ENCODE measurements at regions not wholly inside any gene's neighbourhood (a gene's known extent, or its start where the extent isn't known, plus 50 kb on each side); places are given as distances from the start of the nearest gene placed in this dataset.
"Not testable (repeated sequence)": the region's sequence is repeated elsewhere in the genome, so short reads cannot be mapped to it uniquely, and the experiment has no call there.

GRCh38 chr12:58323676-58324075 lies 382.3 kb downstream of the ATP23 start:
- H3K4me1 ChIP-seq (ENCODE audit: insufficient read depth, low read length): no peaks in the 10 kb centered on the region
- no peaks in the 10 kb centered on the region for H3K27me3 ChIP-seq (ENCODE audit: control insufficient read depth in 1 of 2, insufficient read depth in 2 of 2, low read length in 2 of 2)
- no peaks in the 10 kb centered on the region for H3K36me3 ChIP-seq (ENCODE audit: insufficient read depth, low read length)
- H3K4me3 ChIP-seq (ENCODE audit: low read depth in 1 of 2, low read length in 2 of 2): no peak overlapping the region
- no peak overlapping the region for H3K27ac ChIP-seq (ENCODE audit: low read depth, low read length)
- H3K9ac ChIP-seq (ENCODE audit: low read length): no peak overlapping the region
- no peaks in the 10 kb centered on the region for H3K9me3 ChIP-seq (ENCODE audit: low read length)

DNA sequence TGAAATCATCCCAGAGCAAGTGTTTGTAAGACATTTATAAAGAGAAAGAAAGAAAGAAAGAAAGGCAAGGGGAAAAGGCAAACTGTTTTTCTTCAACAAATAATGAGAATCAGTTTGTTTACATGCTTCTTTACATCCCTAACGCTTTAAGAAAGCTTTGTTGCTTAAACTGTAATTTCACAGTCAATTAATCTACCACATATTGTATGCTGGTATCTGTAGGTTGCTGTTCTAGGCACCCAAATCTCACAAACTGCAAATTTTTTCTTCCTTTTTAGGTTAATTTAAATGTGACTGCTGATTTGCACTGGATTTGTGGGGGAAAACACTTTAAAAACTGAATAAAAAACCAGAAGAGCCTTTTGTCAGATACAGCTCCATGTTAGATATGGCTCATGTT lies 384.2 kb downstream of the ATP23 start:
- Histone ChIP-seq H3K36me3 (ENCODE audit: insufficient read depth, low read length) (no peaks in the 10 kb centered on the region), H3K4me3 (ENCODE audit: low read depth in 1 of 2, low read length in 2 of 2) (no peak overlapping the region), H3K27ac (ENCODE audit: low read depth, low read length) (no peak overlapping the region), H3K4me1 (ENCODE audit: insufficient read depth, low read length) (no peaks in the 10 kb centered on the region), H3K9ac (ENCODE audit: low read length) (no peak overlapping the region), H3K9me3 (ENCODE audit: low read length) (no peaks in the 10 kb centered on the region), H3K27me3 (ENCODE audit: control insufficient read depth in 1 of 2, insufficient read depth in 2 of 2, low read length in 2 of 2) (no peaks in the 10 kb centered on the region)

DNA sequence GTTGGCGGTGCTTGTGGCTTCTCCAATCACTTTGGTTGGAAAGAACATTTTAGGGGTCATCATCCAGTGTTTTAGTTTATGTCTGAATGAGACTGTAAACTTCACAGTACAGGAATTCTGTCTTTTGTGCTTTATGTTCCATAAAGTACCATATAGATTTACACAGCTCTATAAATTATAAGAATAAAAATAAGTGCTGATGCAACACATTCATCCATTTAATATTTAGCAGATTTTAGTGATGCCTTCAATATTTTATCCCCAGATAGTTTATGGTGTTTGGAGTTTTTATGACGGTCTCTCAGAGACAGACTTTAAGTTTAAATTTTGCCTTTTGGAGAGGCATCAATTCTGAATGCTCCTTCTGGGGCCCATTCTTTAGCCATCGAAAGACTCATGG lies 385.2 kb downstream of the ATP23 start:
- no peak overlapping the region for H3K4me3 ChIP-seq (ENCODE audit: low read depth in 1 of 2, low read length in 2 of 2)
- H3K27ac ChIP-seq (ENCODE audit: low read depth, low read length): no peak overlapping the region
- no peaks in the 10 kb centered on the region for H3K36me3 ChIP-seq (ENCODE audit: insufficient read depth, low read length)
- H3K4me1 ChIP-seq (ENCODE audit: insufficient read depth, low read length): no peaks in the 10 kb centered on the region
- no peaks in the 10 kb centered on the region for H3K9me3 ChIP-seq (ENCODE audit: low read length)
- no peaks in the 10 kb centered on the region for H3K27me3 ChIP-seq (ENCODE audit: control insufficient read depth in 1 of 2, insufficient read depth in 2 of 2, low read length in 2 of 2)
- no peak overlapping the region for H3K9ac ChIP-seq (ENCODE audit: low read length)

- H3K27ac ChIP-seq (ENCODE audit: low read depth, low read length); H3K9me3 ChIP-seq (ENCODE audit: low read length); H3K9ac ChIP-seq (ENCODE audit: low read length); H3K27me3 ChIP-seq (ENCODE audit: control insufficient read depth in 1 of 2, insufficient read depth in 2 of 2, low read length in 2 of 2); H3K36me3 ChIP-seq (ENCODE audit: insufficient read depth, low read length); H3K4me1 ChIP-seq (ENCODE audit: insufficient read depth, low read length); H3K4me3 ChIP-seq (ENCODE audit: low read depth in 1 of 2, low read length in 2 of 2): not testable (repeated sequence)
Measured at GRCh38 chr12:58336581-58337242, 395.3 kb downstream of the ATP23 start.

GRCh38 chr12:58337539-58337938 lies 396.2 kb downstream of the ATP23 start:
- H3K27ac ChIP-seq (ENCODE audit: low read depth, low read length); H3K27me3 ChIP-seq (ENCODE audit: control insufficient read depth in 1 of 2, insufficient read depth in 2 of 2, low read length in 2 of 2); H3K4me1 ChIP-seq (ENCODE audit: insufficient read depth, low read length); H3K4me3 ChIP-seq (ENCODE audit: low read depth in 1 of 2, low read length in 2 of 2); H3K9me3 ChIP-seq (ENCODE audit: low read length); H3K9ac ChIP-seq (ENCODE audit: low read length); H3K36me3 ChIP-seq (ENCODE audit: insufficient read depth, low read length): not testable (repeated sequence)

DNA sequence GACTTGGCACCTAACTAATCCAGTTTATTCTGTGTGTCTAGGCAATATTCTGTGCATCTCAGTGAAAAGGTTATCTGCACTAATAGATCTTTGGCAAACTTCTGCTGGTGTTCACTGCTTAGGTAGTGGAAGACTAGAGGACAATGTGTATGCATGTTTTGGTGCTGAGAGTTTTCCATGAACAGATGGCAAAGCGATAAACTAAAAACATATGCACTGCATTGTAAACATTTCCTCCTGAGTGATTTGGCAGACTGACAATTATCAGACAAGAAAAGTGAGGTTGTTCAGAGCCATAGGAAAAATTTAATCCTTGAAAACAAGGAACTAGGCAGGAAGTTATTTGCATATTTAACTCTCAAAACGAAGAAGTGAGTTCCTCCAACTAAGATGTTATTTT lies 400.4 kb downstream of the ATP23 start:
- no peaks in the 10 kb centered on the region for H3K36me3 ChIP-seq (ENCODE audit: insufficient read depth, low read length)
- no peak overlapping the region for H3K27ac ChIP-seq (ENCODE audit: low read depth, low read length)
- no peaks in the 10 kb centered on the region for H3K9me3 ChIP-seq (ENCODE audit: low read length)
- no peak overlapping the region for H3K4me3 ChIP-seq (ENCODE audit: low read depth in 1 of 2, low read length in 2 of 2)
- no peak overlapping the region for H3K9ac ChIP-seq (ENCODE audit: low read length)
- H3K4me1 ChIP-seq (ENCODE audit: insufficient read depth, low read length): no peaks in the 10 kb centered on the region
- H3K27me3 ChIP-seq (ENCODE audit: control insufficient read depth in 1 of 2, insufficient read depth in 2 of 2, low read length in 2 of 2): no peaks in the 10 kb centered on the region

- Histone ChIP-seq H3K27ac (ENCODE audit: low read depth, low read length) (no peak overlapping the region), H3K4me3 (ENCODE audit: low read depth in 1 of 2, low read length in 2 of 2) (no peak overlapping the region)
Measured at GRCh38 chr12:58342736-58343135, 401.4 kb downstream of the ATP23 start.

GRCh38 chr12:58346032-58346632 lies 404.8 kb downstream of the ATP23 start:
- no peaks in the 10 kb centered on the region for H3K9me3 ChIP-seq (ENCODE audit: low read length)
- no peaks in the 10 kb centered on the region for H3K36me3 ChIP-seq (ENCODE audit: insufficient read depth, low read length)
- no peak overlapping the region for H3K4me3 ChIP-seq (ENCODE audit: low read depth in 1 of 2, low read length in 2 of 2)
- H3K27me3 ChIP-seq (ENCODE audit: control insufficient read depth in 1 of 2, insufficient read depth in 2 of 2, low read length in 2 of 2): no peaks in the 10 kb centered on the region
- no peaks in the 10 kb centered on the region for H3K4me1 ChIP-seq (ENCODE audit: insufficient read depth, low read length)
- no peak overlapping the region for H3K27ac ChIP-seq (ENCODE audit: low read depth, low read length)
- no peak overlapping the region for H3K9ac ChIP-seq (ENCODE audit: low read length)

More at GRCh38 chr12:58342736-58343135, 401.4 kb downstream of the ATP23 start:
- Histone ChIP-seq H3K4me1 (ENCODE audit: insufficient read depth, low read length) (no peaks in the 10 kb centered on the region), H3K36me3 (ENCODE audit: insufficient read depth, low read length) (no peaks in the 10 kb centered on the region), H3K9me3 (ENCODE audit: low read length) (no peaks in the 10 kb centered on the region), H3K9ac (ENCODE audit: low read length) (no peak overlapping the region), H3K27me3 (ENCODE audit: control insufficient read depth in 1 of 2, insufficient read depth in 2 of 2, low read length in 2 of 2) (no peaks in the 10 kb centered on the region)

- no peaks in the 10 kb centered on the region for H3K27me3 ChIP-seq (ENCODE audit: control insufficient read depth in 1 of 2, insufficient read depth in 2 of 2, low read length in 2 of 2)
- H3K4me3 ChIP-seq (ENCODE audit: low read depth in 1 of 2, low read length in 2 of 2): no peak overlapping the region
- no peaks in the 10 kb centered on the region for H3K9me3 ChIP-seq (ENCODE audit: low read length)
- no peaks in the 10 kb centered on the region for H3K4me1 ChIP-seq (ENCODE audit: insufficient read depth, low read length)
- no peak overlapping the region for H3K9ac ChIP-seq (ENCODE audit: low read length)
- H3K36me3 ChIP-seq (ENCODE audit: insufficient read depth, low read length): no peaks in the 10 kb centered on the region
- H3K27ac ChIP-seq (ENCODE audit: low read depth, low read length): no peak overlapping the region
Measured at GRCh38 chr12:58347188-58347587, 405.8 kb downstream of the ATP23 start.

DNA sequence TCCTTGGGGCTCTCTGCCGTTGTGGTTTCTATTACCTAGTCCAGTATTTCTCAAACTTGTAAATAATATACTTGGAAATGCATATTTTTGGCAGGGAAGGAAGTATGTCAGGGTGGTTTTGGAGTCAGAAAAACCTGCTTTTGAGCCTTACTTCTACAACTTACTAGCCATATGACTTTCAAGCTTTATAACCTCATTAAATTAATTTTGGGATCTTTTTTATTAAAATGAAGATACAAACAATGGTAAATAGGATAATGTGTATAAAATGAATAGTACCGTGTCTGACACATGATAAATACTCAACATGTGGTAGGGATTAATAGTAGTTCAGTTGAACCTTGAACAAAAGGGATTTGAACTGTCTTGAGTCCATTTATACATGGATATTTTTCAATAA lies 406.3 kb downstream of the ATP23 start:
- no peak overlapping the region for H3K27ac ChIP-seq (ENCODE audit: low read depth, low read length)
- H3K36me3 ChIP-seq (ENCODE audit: insufficient read depth, low read length): no peaks in the 10 kb centered on the region
- H3K27me3 ChIP-seq (ENCODE audit: control insufficient read depth in 1 of 2, insufficient read depth in 2 of 2, low read length in 2 of 2): no peaks in the 10 kb centered on the region
- H3K4me1 ChIP-seq (ENCODE audit: insufficient read depth, low read length): no peaks in the 10 kb centered on the region
- no peak overlapping the region for H3K9ac ChIP-seq (ENCODE audit: low read length)
- no peaks in the 10 kb centered on the region for H3K9me3 ChIP-seq (ENCODE audit: low read length)
- H3K4me3 ChIP-seq (ENCODE audit: low read depth in 1 of 2, low read length in 2 of 2): no peak overlapping the region

DNA sequence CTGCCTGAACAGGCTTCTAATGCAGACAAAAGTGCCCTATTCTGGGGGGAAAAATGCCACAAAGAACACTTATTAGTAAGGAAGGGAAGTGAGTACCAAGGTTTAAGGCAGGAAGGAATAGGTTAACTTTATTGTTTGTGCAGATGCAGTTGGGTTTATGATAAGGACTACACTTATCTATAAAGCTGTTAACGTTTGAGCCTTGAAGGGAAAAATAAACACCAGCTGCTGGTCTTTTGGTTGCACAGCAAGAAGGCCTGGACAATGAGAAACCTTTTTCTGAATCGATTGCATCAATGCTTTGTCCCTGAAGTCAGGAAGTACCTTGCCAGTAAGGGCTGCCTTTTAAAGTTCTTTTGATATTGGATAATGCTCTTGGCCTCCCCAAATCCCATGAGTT lies 407.8 kb downstream of the ATP23 start:
- H3K36me3 ChIP-seq (ENCODE audit: insufficient read depth, low read length): no peaks in the 10 kb centered on the region
- H3K9ac ChIP-seq (ENCODE audit: low read length): no peak overlapping the region
- H3K9me3 ChIP-seq (ENCODE audit: low read length): no peaks in the 10 kb centered on the region
- H3K4me3 ChIP-seq (ENCODE audit: low read depth in 1 of 2, low read length in 2 of 2): no peak overlapping the region
- no peak overlapping the region for H3K27ac ChIP-seq (ENCODE audit: low read depth, low read length)
- H3K27me3 ChIP-seq (ENCODE audit: control insufficient read depth in 1 of 2, insufficient read depth in 2 of 2, low read length in 2 of 2): no peaks in the 10 kb centered on the region
- H3K4me1 ChIP-seq (ENCODE audit: insufficient read depth, low read length): no peaks in the 10 kb centered on the region

- Histone ChIP-seq H3K9ac (ENCODE audit: low read length) (no peak overlapping the region), H3K4me1 (ENCODE audit: insufficient read depth, low read length) (no peaks in the 10 kb centered on the region), H3K27ac (ENCODE audit: low read depth, low read length) (no peak overlapping the region), H3K27me3 (ENCODE audit: control insufficient read depth in 1 of 2, insufficient read depth in 2 of 2, low read length in 2 of 2) (no peaks in the 10 kb centered on the region), H3K9me3 (ENCODE audit: low read length) (no peaks in the 10 kb centered on the region), H3K36me3 (ENCODE audit: insufficient read depth, low read length) (no peaks in the 10 kb centered on the region), H3K4me3 (ENCODE audit: low read depth in 1 of 2, low read length in 2 of 2) (no peak overlapping the region)
Measured at GRCh38 chr12:58356794-58357193, 415.4 kb downstream of the ATP23 start.
